ENCODE measurements at regions not wholly inside any gene's neighbourhood (a gene's known extent, or its start where the extent isn't known, plus 50 kb on each side); places are given as distances from the start of the nearest gene placed in this dataset.

DNA sequence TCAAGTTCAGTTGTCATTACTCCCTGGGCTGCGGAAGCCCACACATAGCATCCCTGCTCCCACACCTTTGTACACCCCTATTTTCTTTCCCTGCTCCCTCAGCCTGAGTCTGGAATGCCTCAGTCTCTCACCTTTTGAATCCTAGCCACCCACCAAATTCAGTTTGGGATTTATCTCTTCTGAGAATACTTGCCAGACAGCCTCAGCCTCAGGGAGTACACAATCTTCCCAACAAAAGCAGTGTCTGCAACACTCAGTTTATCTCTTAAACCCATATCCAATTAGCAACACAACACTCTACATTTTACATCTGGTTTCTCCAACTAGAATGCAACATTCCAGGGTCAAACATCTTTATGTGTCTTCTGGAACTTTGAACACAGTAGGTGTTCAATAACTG, 190.2 kb downstream of the GPAM start:
- DNase-seq (ENCODE audit: low spot score) (no peak), ATAC-seq (ENCODE audit: low read depth) (no peak)
- H3K27ac ChIP-seq (ENCODE audit: poor library complexity, severe bottlenecking) = no peak overlapping the region
- H3K27me3 ChIP-seq (ENCODE audit: insufficient read depth, poor library complexity, severe bottlenecking) = no peaks in the 10 kb centered on the region
- no peaks in the 10 kb centered on the region for H3K9me3 ChIP-seq (ENCODE audit: severe bottlenecking)
- H3K4me3 ChIP-seq (ENCODE audit: severe bottlenecking) = no peak overlapping the region
- H3K4me1 ChIP-seq (ENCODE audit: insufficient read depth, poor library complexity, severe bottlenecking) = no peaks in the 10 kb centered on the region
- H3K36me3 ChIP-seq (ENCODE audit: low read depth) = no peaks in the 10 kb centered on the region
- TF ChIP-seq, protein P1, sequence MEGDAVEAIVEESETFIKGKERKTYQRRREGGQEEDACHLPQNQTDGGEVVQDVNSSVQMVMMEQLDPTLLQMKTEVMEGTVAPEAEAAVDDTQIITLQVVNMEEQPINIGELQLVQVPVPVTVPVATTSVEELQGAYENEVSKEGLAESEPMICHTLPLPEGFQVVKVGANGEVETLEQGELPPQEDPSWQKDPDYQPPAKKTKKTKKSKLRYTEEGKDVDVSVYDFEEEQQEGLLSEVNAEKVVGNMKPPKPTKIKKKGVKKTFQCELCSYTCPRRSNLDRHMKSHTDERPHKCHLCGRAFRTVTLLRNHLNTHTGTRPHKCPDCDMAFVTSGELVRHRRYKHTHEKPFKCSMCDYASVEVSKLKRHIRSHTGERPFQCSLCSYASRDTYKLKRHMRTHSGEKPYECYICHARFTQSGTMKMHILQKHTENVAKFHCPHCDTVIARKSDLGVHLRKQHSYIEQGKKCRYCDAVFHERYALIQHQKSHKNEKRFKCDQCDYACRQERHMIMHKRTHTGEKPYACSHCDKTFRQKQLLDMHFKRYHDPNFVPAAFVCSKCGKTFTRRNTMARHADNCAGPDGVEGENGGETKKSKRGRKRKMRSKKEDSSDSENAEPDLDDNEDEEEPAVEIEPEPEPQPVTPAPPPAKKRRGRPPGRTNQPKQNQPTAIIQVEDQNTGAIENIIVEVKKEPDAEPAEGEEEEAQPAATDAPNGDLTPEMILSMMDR (IDR thresholded peaks at IDR 0.05; ENCODE audit: poor library complexity, severe bottlenecking) = no peak

DNA sequence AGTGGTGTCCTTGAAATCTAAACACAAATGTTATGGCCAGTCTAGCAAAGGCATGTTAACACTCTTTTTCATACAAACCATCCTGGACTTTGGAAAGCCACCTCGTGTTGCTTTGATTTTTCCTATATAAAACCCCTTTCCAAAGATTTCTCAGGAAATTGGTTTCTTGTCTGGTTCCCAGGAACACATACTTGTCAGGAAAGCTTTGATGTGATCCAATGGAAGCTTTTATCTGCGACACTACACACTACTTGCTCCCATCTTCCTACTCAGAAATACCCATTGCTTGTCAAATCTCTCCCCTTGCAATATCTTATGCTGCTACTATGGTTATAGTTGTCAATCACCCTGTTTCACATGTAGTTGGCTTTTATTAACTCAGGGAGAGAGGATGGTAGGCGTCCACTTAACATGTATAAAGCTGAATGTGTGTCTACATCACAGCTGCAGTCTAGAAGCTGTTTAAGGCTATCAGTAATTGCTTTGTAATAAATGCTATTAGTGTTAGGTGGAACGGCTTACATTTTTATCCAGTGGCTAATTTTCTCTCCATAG, 189.6 kb downstream of the GPAM start:
- H3K36me3 ChIP-seq (ENCODE audit: low read depth) = no peaks in the 10 kb centered on the region
- H3K4me1 ChIP-seq (ENCODE audit: insufficient read depth, poor library complexity, severe bottlenecking) = no peaks in the 10 kb centered on the region
- DNase-seq (ENCODE audit: low spot score) (no peak), ATAC-seq (ENCODE audit: low read depth) (no peak)
- H3K27ac ChIP-seq (ENCODE audit: poor library complexity, severe bottlenecking) = no peak overlapping the region
- H3K9me3 ChIP-seq (ENCODE audit: severe bottlenecking) = no peaks in the 10 kb centered on the region
- no peak overlapping the region for H3K4me3 ChIP-seq (ENCODE audit: severe bottlenecking)
- TF ChIP-seq, protein P1 (IDR thresholded peaks at IDR 0.05; ENCODE audit: poor library complexity, severe bottlenecking) = no peak
- no peaks in the 10 kb centered on the region for H3K27me3 ChIP-seq (ENCODE audit: insufficient read depth, poor library complexity, severe bottlenecking)

DNA sequence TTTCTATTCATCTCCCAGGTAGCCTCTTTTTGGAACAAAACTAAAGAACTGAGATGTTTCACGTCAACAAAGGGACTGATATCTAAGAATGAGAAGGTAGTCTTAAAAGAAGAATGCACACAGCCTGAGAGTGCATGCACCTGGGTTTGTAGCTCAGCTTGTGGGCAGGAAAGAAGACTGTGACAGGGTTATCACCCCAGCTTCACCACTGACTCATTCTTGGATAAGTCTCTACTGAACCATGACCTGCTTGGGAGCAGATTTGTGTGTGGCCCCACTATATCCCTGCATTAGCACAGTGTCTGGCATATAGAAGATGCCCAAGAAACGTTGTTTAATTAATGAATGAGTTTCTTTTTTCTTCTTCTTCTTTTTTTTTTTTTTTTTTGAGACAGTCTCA, 187.5 kb downstream of the GPAM start:
- TF ChIP-seq, protein P1 (IDR thresholded peaks at IDR 0.05; ENCODE audit: poor library complexity, severe bottlenecking) = no peak
- ATAC-seq (ENCODE audit: low read depth) = no peak
- Histone ChIP-seq H3K36me3 (ENCODE audit: low read depth) (no peaks in the 10 kb centered on the region), H3K9me3 (ENCODE audit: severe bottlenecking) (no peaks in the 10 kb centered on the region), H3K27ac (ENCODE audit: poor library complexity, severe bottlenecking) (no peak overlapping the region), H3K4me1 (ENCODE audit: insufficient read depth, poor library complexity, severe bottlenecking) (no peaks in the 10 kb centered on the region), H3K4me3 (ENCODE audit: severe bottlenecking) (no peak overlapping the region), H3K27me3 (ENCODE audit: insufficient read depth, poor library complexity, severe bottlenecking) (no peaks in the 10 kb centered on the region)
- DNase-seq (ENCODE audit: low spot score) = no peak

DNA sequence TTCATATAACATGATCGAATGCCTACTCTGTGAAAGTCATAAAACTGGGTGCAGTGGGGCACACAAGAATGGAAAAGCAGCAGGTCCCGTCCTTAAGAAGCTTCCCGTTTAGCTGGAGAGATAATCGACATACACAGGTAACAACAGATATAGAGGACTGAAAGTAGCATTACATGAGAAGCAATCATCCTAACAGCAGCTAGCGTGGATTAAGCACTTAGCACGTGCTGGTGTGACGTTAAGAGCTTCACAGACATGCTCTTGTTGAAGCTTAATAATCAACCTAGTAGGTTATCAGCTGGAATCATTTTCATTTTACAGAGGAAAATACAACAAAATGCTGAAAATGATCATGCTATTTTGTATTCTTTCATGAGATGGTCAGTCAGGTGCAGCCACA, 184.8 kb downstream of the GPAM start:
- Histone ChIP-seq H3K4me3 (ENCODE audit: severe bottlenecking) (no peak overlapping the region), H3K4me1 (ENCODE audit: insufficient read depth, poor library complexity, severe bottlenecking) (no peaks in the 10 kb centered on the region), H3K27ac (ENCODE audit: poor library complexity, severe bottlenecking) (no peak overlapping the region), H3K27me3 (ENCODE audit: insufficient read depth, poor library complexity, severe bottlenecking) (no peaks in the 10 kb centered on the region), H3K9me3 (ENCODE audit: severe bottlenecking) (no peaks in the 10 kb centered on the region), H3K36me3 (ENCODE audit: low read depth) (no peaks in the 10 kb centered on the region)
- TF ChIP-seq, protein P1 (IDR thresholded peaks at IDR 0.05; ENCODE audit: poor library complexity, severe bottlenecking) = no peak
- DNase-seq (ENCODE audit: low spot score) (no peak), ATAC-seq (ENCODE audit: low read depth) (no peak)

DNA sequence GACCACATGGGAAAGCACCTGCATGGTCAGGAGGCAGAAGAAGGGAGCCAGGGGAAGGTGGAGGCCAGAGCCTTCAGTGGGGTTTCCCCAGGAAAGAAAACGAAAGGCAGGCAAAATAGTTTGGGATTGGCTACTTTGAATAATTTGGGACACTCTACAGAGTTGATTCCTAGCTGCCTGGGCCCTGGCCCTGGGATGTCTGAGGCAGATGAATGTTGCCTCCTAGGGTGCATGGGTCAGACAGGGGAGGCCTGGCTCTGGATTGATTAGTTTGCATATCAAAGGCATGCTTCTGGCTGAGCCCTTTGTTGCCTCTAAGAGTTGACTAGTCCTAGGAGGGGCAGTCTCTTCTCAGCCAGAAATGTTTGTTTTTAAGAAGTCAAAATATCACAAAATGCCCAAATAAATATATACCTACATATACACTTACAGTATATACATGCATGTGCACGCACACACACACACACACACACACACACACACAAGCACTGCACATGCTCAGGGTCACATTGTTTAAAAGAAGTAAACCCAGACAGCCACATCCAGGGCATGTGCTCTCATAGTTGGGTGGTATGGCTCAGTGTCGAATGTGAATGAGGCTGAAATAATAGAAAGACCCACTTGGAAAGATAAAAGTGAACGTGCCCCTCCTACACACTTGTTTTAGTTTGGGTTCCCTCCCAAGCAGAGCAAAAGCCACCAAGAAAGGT, 184.2 kb downstream of the GPAM start:
- TF ChIP-seq, protein P1 (IDR thresholded peaks at IDR 0.05; ENCODE audit: poor library complexity, severe bottlenecking) = no peak
- H3K4me3 ChIP-seq (ENCODE audit: severe bottlenecking) = no peak overlapping the region
- ATAC-seq (ENCODE audit: low read depth) = no peak
- H3K27me3 ChIP-seq (ENCODE audit: insufficient read depth, poor library complexity, severe bottlenecking) = no peaks in the 10 kb centered on the region
- no peaks in the 10 kb centered on the region for H3K36me3 ChIP-seq (ENCODE audit: low read depth)
- H3K27ac ChIP-seq (ENCODE audit: poor library complexity, severe bottlenecking) = no peak overlapping the region
- H3K9me3 ChIP-seq (ENCODE audit: severe bottlenecking) = no peaks in the 10 kb centered on the region
- H3K4me1 ChIP-seq (ENCODE audit: insufficient read depth, poor library complexity, severe bottlenecking) = no peaks in the 10 kb centered on the region
- DNase-seq (ENCODE audit: low spot score) = no peak

Data from RWPE2 (cell line).